ENCODE measurements at regions not wholly inside any gene's neighbourhood (a gene's known extent, or its start where the extent isn't known, plus 50 kb on each side); places are given as distances from the start of the nearest gene placed in this dataset.

GRCh38 chr18:55119434-55119833 lies 160.2 kb upstream of the CCDC68 start:
- FAIRE-seq (no peak), DNase-seq (ENCODE audit: insufficient read length) (no peak)
- no peak for TF ChIP-seq POLR2AphosphoS5 (IDR thresholded peaks at IDR 0.05; ENCODE audit: low read depth, low read length)
- TF ChIP-seq TAF1 (IDR thresholded peaks at IDR 0.05; ENCODE audit: borderline replicate concordance, low read depth, low read length): no peak

GRCh38 chr18:55119016-55119415 lies 159.8 kb upstream of the CCDC68 start:
- no peak for TF ChIP-seq POLR2AphosphoS5 (IDR thresholded peaks at IDR 0.05; ENCODE audit: low read depth, low read length)
- no peak for TF ChIP-seq TAF1 (IDR thresholded peaks at IDR 0.05; ENCODE audit: borderline replicate concordance, low read depth, low read length)
- TF ChIP-seq POLR2A (IDR thresholded peaks at IDR 0.05; ENCODE audit: low read depth, low read length): no peak
- DNase-seq (ENCODE audit: insufficient read length) (no peak), FAIRE-seq (no peak)

GRCh38 chr18:55116863-55117262 lies 157.6 kb upstream of the CCDC68 start:
- no peak for FAIRE-seq
- TF ChIP-seq POLR2A (IDR thresholded peaks at IDR 0.05; ENCODE audit: low read depth, low read length): no peak
- TF ChIP-seq POLR2AphosphoS5 (IDR thresholded peaks at IDR 0.05; ENCODE audit: low read depth, low read length): no peak
- no peak for TF ChIP-seq TAF1 (IDR thresholded peaks at IDR 0.05; ENCODE audit: borderline replicate concordance, low read depth, low read length)
- no peak for DNase-seq (ENCODE audit: insufficient read length)

GRCh38 chr18:55115606-55116005 lies 156.3 kb upstream of the CCDC68 start:
- FAIRE-seq (no peak), DNase-seq (ENCODE audit: insufficient read length) (no peak)
- TF ChIP-seq TAF1 (IDR thresholded peaks at IDR 0.05; ENCODE audit: borderline replicate concordance, low read depth, low read length) (no peak), POLR2AphosphoS5 (IDR thresholded peaks at IDR 0.05; ENCODE audit: low read depth, low read length) (no peak), POLR2A (IDR thresholded peaks at IDR 0.05; ENCODE audit: low read depth, low read length) (no peak)

- TF ChIP-seq TAF1 (IDR thresholded peaks at IDR 0.05; ENCODE audit: borderline replicate concordance, low read depth, low read length): no peak
- no peak for TF ChIP-seq POLR2A (IDR thresholded peaks at IDR 0.05; ENCODE audit: low read depth, low read length)
- TF ChIP-seq POLR2AphosphoS5 (IDR thresholded peaks at IDR 0.05; ENCODE audit: low read depth, low read length): no peak
- DNase-seq (ENCODE audit: insufficient read length): no peak
- FAIRE-seq: no peak
Observed at GRCh38 chr18:55114876-55115275, 155.6 kb upstream of the CCDC68 start.

- no peak for FAIRE-seq
- no peak for DNase-seq (ENCODE audit: insufficient read length)
- TF ChIP-seq POLR2A (IDR thresholded peaks at IDR 0.05; ENCODE audit: low read depth, low read length) (no peak), POLR2AphosphoS5 (IDR thresholded peaks at IDR 0.05; ENCODE audit: low read depth, low read length) (no peak), TAF1 (IDR thresholded peaks at IDR 0.05; ENCODE audit: borderline replicate concordance, low read depth, low read length) (no peak)
Observed at GRCh38 chr18:55113800-55114199, 154.5 kb upstream of the CCDC68 start.

GRCh38 chr18:55111271-55111670 lies 152.0 kb upstream of the CCDC68 start:
- TF ChIP-seq TAF1 (IDR thresholded peaks at IDR 0.05; ENCODE audit: borderline replicate concordance, low read depth, low read length): no peak
- no peak for TF ChIP-seq POLR2AphosphoS5 (IDR thresholded peaks at IDR 0.05; ENCODE audit: low read depth, low read length)
- TF ChIP-seq POLR2A (IDR thresholded peaks at IDR 0.05; ENCODE audit: low read depth, low read length): no peak
- DNase-seq (ENCODE audit: insufficient read length) (no peak), FAIRE-seq (no peak)

- DNase-seq (ENCODE audit: insufficient read length) (no peak), FAIRE-seq (no peak)
- TF ChIP-seq TAF1 (IDR thresholded peaks at IDR 0.05; ENCODE audit: borderline replicate concordance, low read depth, low read length): no peak
- no peak for TF ChIP-seq POLR2A (IDR thresholded peaks at IDR 0.05; ENCODE audit: low read depth, low read length)
Observed at GRCh38 chr18:55110436-55110835, 151.2 kb upstream of the CCDC68 start.

GRCh38 chr18:55109818-55110414 lies 150.7 kb upstream of the CCDC68 start:
- DNase-seq (ENCODE audit: insufficient read length) (no peak), FAIRE-seq (no peak)
- TF ChIP-seq TAF1 (IDR thresholded peaks at IDR 0.05; ENCODE audit: borderline replicate concordance, low read depth, low read length) (no peak), POLR2A (IDR thresholded peaks at IDR 0.05; ENCODE audit: low read depth, low read length) (no peak), POLR2AphosphoS5 (IDR thresholded peaks at IDR 0.05; ENCODE audit: low read depth, low read length) (no peak)

GRCh38 chr18:55106906-55107305 lies 147.6 kb upstream of the CCDC68 start:
- no peak for FAIRE-seq
- TF ChIP-seq POLR2A (IDR thresholded peaks at IDR 0.05; ENCODE audit: low read depth, low read length) (no peak), POLR2AphosphoS5 (IDR thresholded peaks at IDR 0.05; ENCODE audit: low read depth, low read length) (no peak), TAF1 (IDR thresholded peaks at IDR 0.05; ENCODE audit: borderline replicate concordance, low read depth, low read length) (no peak)

GRCh38 chr18:55106466-55106865 lies 147.2 kb upstream of the CCDC68 start:
- no peak for TF ChIP-seq POLR2A (IDR thresholded peaks at IDR 0.05; ENCODE audit: low read depth, low read length)
- TF ChIP-seq TAF1 (IDR thresholded peaks at IDR 0.05; ENCODE audit: borderline replicate concordance, low read depth, low read length): no peak
- TF ChIP-seq POLR2AphosphoS5 (IDR thresholded peaks at IDR 0.05; ENCODE audit: low read depth, low read length): no peak
- no peak for FAIRE-seq
- no peak for DNase-seq (ENCODE audit: insufficient read length)

More at GRCh38 chr18:55106906-55107305, 147.6 kb upstream of the CCDC68 start:
- DNase-seq (ENCODE audit: insufficient read length): no peak

- no peak for DNase-seq (ENCODE audit: insufficient read length)
- TF ChIP-seq TAF1 (IDR thresholded peaks at IDR 0.05; ENCODE audit: borderline replicate concordance, low read depth, low read length) (no peak), POLR2AphosphoS5 (IDR thresholded peaks at IDR 0.05; ENCODE audit: low read depth, low read length) (no peak), POLR2A (IDR thresholded peaks at IDR 0.05; ENCODE audit: low read depth, low read length) (no peak)
- FAIRE-seq: no peak
Observed at GRCh38 chr18:55105873-55106272, 146.6 kb upstream of the CCDC68 start.

Measured in GM12892 (cell line).